LNCaP clone FGC (cell line): ENCODE measurements at regions not wholly inside any gene's neighbourhood (a gene's known extent, or its start where the extent isn't known, plus 50 kb on each side); places are given as distances from the start of the nearest gene placed in this dataset.

Experiments
- DNase-seq: peaks from one replicate; pipeline ENCODE4 v3.0.0-alpha.2; 2011; ENCODE audit warnings: low read depth
- H3K4me3 ChIP-seq: 2 replicates; pipeline ENCODE4 v1.5.1; 2011; ENCODE audit warnings: mild to moderate bottlenecking, low read depth, low read length, control low read depth
- TF ChIP-seq, protein P1 (sequence below): IDR thresholded peaks from 2 replicates; pipeline ENCODE4 v1.5.1; 2012; ENCODE audit warnings: mild to moderate bottlenecking; ENCODE audit not compliant: control insufficient read depth, insufficient read depth; ENCODE audit errors: extremely low read depth

DNA sequence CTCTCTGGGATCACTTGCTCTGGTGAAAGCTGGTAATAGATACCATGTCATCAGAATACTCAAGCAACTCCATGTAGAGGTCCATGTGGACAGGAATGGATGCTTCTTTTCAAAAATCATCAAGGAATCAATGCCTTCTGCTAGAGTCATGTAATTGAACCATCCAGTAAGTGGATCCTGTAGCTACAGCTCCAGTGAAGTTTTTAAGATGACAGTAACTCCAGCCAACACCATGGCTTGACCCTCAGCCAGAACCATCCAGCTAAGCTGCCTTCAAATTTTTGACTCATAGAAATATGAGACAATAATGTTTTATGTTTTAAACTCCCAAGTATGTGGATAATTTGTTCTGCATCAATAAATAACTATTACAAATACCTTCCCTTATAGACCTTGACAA is 923.7 kb downstream of the EPHA3 start:
- no peak overlapping the region for H3K4me3 ChIP-seq
- TF ChIP-seq, protein P1, sequence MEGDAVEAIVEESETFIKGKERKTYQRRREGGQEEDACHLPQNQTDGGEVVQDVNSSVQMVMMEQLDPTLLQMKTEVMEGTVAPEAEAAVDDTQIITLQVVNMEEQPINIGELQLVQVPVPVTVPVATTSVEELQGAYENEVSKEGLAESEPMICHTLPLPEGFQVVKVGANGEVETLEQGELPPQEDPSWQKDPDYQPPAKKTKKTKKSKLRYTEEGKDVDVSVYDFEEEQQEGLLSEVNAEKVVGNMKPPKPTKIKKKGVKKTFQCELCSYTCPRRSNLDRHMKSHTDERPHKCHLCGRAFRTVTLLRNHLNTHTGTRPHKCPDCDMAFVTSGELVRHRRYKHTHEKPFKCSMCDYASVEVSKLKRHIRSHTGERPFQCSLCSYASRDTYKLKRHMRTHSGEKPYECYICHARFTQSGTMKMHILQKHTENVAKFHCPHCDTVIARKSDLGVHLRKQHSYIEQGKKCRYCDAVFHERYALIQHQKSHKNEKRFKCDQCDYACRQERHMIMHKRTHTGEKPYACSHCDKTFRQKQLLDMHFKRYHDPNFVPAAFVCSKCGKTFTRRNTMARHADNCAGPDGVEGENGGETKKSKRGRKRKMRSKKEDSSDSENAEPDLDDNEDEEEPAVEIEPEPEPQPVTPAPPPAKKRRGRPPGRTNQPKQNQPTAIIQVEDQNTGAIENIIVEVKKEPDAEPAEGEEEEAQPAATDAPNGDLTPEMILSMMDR: no peak
- DNase-seq: no peak

DNA sequence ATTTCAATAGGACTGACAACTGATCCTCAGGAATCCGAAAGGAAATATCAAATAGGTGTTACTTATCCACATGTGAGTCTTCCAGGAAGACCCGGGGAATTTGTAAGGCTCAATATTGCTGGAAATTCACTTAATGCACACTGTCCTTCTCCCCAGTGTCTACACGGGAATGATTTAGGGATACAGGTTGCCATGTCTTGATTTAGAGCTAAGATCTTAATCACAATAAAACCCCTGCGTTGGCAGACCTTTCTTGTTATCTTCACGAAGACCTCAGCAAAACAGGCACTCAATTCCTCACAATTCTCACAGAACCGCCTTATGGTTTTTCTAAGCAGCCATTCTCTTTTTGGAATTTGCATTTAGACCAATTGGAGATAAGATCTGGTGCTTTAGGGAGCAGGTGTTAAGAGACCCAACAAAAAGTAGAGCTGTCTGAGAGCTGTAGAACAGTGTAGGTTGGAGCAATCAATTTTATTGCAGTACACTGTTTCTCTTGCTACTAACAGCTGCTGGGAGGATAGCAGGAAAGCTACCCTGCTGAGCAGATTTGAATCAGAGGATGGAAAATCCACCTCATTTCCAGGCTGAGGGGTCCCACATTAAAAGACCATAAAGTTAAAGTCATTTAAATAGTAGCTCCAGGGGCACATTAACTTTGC is 925.7 kb downstream of the EPHA3 start:
- H3K4me3 ChIP-seq: no peak overlapping the region
- DNase-seq: no peak
- TF ChIP-seq, protein P1: no peak

DNA sequence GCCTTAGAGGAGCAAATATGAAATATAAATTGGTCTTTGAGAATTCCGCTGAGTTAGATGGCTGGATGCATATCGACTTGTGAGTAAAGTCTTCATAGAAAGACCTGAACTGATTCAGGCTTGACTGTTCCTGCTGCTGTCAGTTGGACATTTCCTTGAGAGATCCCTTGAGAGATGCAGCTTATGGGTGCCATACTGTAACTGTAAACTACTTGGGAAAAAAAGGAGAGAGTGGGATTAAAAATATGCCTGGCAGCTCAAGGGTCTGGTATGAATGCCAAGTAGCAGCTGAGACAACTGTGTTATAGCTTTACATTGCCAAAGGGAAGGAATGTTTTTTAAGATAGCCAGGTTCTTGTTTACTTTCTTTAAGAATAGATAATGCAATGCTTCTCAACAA is 926.6 kb downstream of the EPHA3 start:
- TF ChIP-seq, protein P1: no peak
- H3K4me3 ChIP-seq: no peak overlapping the region
- no peak for DNase-seq

DNA sequence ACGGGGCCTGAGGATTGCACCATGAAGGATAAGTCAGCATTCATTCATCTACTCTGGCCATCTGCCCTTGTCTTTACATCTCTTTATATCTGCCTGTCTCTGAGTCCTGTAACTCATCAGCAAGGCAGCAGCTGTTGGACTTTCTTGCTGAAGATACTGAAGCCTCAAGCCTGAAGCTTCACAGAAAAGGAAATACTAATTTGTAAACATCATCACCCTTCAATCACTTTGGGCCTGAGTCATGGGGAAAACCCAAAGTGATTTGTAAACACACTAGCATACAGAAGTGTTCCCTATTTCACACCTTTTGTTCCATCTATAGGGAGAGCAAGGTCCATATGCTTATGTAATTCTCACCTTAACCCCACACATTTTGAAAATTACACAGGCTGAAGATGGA is 928.2 kb downstream of the EPHA3 start:
- TF ChIP-seq, protein P1: no peak
- no peak for DNase-seq
- no peak overlapping the region for H3K4me3 ChIP-seq

DNA sequence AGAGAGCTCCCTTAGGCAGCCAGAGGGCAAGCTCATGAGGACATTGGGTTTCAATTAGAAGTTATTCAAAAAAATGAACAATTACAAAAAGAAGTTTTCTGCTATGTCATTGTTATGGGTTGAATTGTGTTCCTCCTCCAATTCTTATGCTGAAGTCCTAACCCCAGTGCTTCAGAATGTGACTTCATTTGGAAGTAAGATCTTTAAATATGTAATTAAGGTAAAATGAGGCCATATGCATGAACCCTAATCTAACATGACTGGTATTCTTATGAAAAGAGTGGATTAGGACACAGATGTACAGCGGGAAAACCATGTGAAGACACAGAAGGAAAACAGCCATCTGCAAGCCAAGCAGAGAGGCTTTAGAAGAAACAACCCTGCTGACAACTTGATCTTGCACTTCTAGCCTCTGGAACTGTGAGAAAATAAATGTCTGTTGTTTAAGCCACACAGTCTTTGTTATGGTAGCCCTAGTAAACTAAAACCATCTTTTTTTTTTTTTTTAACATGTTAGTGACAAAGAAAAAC is 929.6 kb downstream of the EPHA3 start:
- H3K4me3 ChIP-seq: no peak overlapping the region
- DNase-seq: no peak
- TF ChIP-seq, protein P1: no peak

DNA sequence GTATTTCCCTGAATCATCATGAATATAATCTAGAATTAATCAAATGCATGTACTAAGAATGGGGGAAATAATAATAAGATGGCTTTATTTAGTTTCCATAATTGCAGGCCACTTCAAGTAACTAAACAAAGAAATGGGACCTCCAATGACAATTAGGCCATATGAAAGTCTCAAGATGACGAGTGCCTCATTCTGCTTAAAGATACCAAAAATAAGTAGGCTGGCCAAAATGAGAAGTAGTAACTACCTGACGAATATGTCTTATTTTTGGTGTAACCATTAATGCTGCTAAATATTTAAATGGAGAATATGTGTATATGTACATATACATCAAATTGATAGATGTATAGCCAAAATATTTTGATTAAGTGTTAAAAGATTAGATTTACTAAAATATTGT is 932.6 kb downstream of the EPHA3 start:
- TF ChIP-seq, protein P1: no peak
- H3K4me3 ChIP-seq: no peak overlapping the region
- DNase-seq: no peak

DNA sequence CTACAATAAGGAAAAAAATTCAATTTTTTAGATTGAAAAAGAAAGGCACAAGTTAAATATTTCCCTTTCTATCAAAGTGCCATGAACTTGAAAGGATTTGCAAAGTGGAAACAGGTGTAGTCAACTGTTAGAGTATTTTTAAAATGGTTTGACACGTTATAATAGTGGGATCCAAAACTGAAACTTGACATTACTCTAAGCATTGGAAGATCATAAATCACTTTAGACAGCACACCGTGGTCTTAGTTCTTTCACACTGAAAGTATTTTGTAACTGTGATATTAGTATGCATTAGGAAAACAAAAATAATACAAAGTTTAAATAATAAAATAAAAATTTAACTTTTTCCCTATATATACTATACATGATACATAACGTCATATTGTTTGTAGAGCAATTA is 933.1 kb downstream of the EPHA3 start:
- TF ChIP-seq, protein P1: no peak
- DNase-seq: no peak
- no peak overlapping the region for H3K4me3 ChIP-seq
